Esophagus muscularis mucosa (tissue), 4 donors: ENCODE measurements at regions not wholly inside any gene's neighbourhood (a gene's known extent, or its start where the extent isn't known, plus 50 kb on each side); places are given as distances from the start of the nearest gene placed in this dataset.

Experiments used
- CTCF ChIP-seq, 3 experiments: fragments of 200-600 bp in 2 of 3; fragments of 450-650 bp in 1 of 3; sonication (generic) in 2 of 3; IDR thresholded peaks; one replicate each; pipeline ENCODE4 v1.5.1; 2017 to 2019; ENCODE audit warnings: antibody characterized with exemption in 3 of 3, mild to moderate bottlenecking in 2 of 3, moderate library complexity in 1 of 3
- EP300 ChIP-seq: sonication (generic); formaldehyde crosslinking; IDR thresholded peaks from one replicate; pipeline ENCODE4 v1.6.1; 2017; ENCODE audit warnings: antibody characterized with exemption
- POLR2A ChIP-seq: fragments of 450-650 bp; IDR thresholded peaks from one replicate; pipeline ENCODE4 v1.6.1; 2017; ENCODE audit warnings: antibody characterized with exemption, moderate library complexity, mild to moderate bottlenecking, low read depth
- POLR2AphosphoS5 ChIP-seq, 2 donors: sonication (generic); formaldehyde crosslinking; IDR thresholded peaks; one replicate each; pipeline ENCODE4 v1.6.1; 2017; ENCODE audit warnings: antibody characterized with exemption in 2 of 2

GRCh38 chr11:27858866-27859265 lies 158.6 kb upstream of the BDNF start:
- TF ChIP-seq POLR2AphosphoS5 (IDR thresholded peaks at IDR 0.05) (no peak), CTCF (IDR thresholded peaks at IDR 0.05) (no peak), POLR2A (no peak), EP300 (no peak)
